ENCODE measurements at regions not wholly inside any gene's neighbourhood (a gene's known extent, or its start where the extent isn't known, plus 50 kb on each side); places are given as distances from the start of the nearest gene placed in this dataset.

DNA sequence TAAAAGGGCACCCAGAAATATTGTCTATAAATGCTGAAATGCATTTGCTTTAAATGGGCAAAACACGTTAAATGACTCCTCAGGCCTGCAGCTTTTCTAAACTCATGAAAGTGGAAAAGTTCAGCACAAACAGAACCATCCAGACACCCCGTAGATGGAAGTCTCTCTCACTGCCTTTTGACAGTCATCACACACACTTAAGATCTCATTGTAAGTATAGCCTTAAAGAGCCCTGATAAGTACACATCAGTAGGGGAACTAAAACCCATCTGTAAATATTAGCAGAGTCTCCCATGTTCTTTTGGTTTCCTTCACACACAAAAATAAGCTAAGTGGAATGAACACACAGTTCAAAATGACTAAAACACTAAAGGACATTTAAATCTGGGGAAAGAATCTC, 166.7 kb downstream of the LTN1 start:
- H3K36me3 ChIP-seq (ENCODE audit: control insufficient read depth, insufficient read depth, low read length) = no peaks in the 10 kb centered on the region
- Mint-ChIP-seq H3K4me1 (peaks cover 30% of the 10 kb centered on the region), H3K4me3 (no peak overlapping the region), H3K36me3 (ENCODE audit: low read depth) (peaks cover 2% of the 10 kb centered on the region), H3K9me3 (no peaks in the 10 kb centered on the region), H3K27ac (no peak overlapping the region), H3K27me3 (ENCODE audit: insufficient read depth) (no peaks in the 10 kb centered on the region)
- H3K27ac ChIP-seq (ENCODE audit: low read depth, low read length) = no peak overlapping the region
- DNase-seq = no peak
- no peak overlapping the region for H3K4me3 ChIP-seq (ENCODE audit: low read length)
- H3K9me3 ChIP-seq (ENCODE audit: control insufficient read depth, low read length) = no peaks in the 10 kb centered on the region
- no peaks in the 10 kb centered on the region for H3K27me3 ChIP-seq (ENCODE audit: control insufficient read depth, insufficient read depth, low read length, poor library complexity, severe bottlenecking)
- no peak overlapping the region for H3K9ac ChIP-seq (ENCODE audit: extremely low read depth, low read length, poor library complexity, severe bottlenecking)
- 86 to 100% methylated on average over 2 of the region's 2 CpGs for WGBS, 2 experiments (ENCODE audit: insufficient coverage in 1 of 2, insufficient read length in 1 of 2)
- TF ChIP-seq, protein P1, sequence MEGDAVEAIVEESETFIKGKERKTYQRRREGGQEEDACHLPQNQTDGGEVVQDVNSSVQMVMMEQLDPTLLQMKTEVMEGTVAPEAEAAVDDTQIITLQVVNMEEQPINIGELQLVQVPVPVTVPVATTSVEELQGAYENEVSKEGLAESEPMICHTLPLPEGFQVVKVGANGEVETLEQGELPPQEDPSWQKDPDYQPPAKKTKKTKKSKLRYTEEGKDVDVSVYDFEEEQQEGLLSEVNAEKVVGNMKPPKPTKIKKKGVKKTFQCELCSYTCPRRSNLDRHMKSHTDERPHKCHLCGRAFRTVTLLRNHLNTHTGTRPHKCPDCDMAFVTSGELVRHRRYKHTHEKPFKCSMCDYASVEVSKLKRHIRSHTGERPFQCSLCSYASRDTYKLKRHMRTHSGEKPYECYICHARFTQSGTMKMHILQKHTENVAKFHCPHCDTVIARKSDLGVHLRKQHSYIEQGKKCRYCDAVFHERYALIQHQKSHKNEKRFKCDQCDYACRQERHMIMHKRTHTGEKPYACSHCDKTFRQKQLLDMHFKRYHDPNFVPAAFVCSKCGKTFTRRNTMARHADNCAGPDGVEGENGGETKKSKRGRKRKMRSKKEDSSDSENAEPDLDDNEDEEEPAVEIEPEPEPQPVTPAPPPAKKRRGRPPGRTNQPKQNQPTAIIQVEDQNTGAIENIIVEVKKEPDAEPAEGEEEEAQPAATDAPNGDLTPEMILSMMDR (conservative IDR thresholded peaks at IDR 0.05) = no peak
- H3K4me1 ChIP-seq (ENCODE audit: control insufficient read depth, insufficient read depth, low read length) = peaks cover 19% of the 10 kb centered on the region

GRCh38 chr21:28823429-28823828, 169.2 kb downstream of the LTN1 start:
- Histone ChIP-seq H3K4me1 (ENCODE audit: control insufficient read depth, insufficient read depth, low read length) (peaks cover 19% of the 10 kb centered on the region), H3K27me3 (ENCODE audit: control insufficient read depth, insufficient read depth, low read length, poor library complexity, severe bottlenecking) (no peaks in the 10 kb centered on the region), H3K4me3 (ENCODE audit: low read length) (no peak overlapping the region), H3K27ac (ENCODE audit: low read depth, low read length) (no peak overlapping the region), H3K9ac (ENCODE audit: extremely low read depth, low read length, poor library complexity, severe bottlenecking) (no peak overlapping the region), H3K36me3 (ENCODE audit: control insufficient read depth, insufficient read depth, low read length) (no peaks in the 10 kb centered on the region), H3K9me3 (ENCODE audit: control insufficient read depth, low read length) (no peaks in the 10 kb centered on the region)
- 96 to 100% methylated on average over 1 to 2 of the region's 2 CpGs for WGBS, 2 experiments (ENCODE audit: insufficient coverage in 1 of 2, insufficient read length in 1 of 2)
- TF ChIP-seq, protein P1 (conservative IDR thresholded peaks at IDR 0.05) = no peak
- no peaks in the 10 kb centered on the region for H3K9me3 Mint-ChIP-seq
- no peaks in the 10 kb centered on the region for H3K27me3 Mint-ChIP-seq (ENCODE audit: insufficient read depth)
- no peak overlapping the region for H3K4me3 Mint-ChIP-seq
- no peaks in the 10 kb centered on the region for H3K36me3 Mint-ChIP-seq (ENCODE audit: low read depth)
- peaks cover 31% of the 10 kb centered on the region for H3K4me1 Mint-ChIP-seq
- DNase-seq = no peak
- no peak overlapping the region for H3K27ac Mint-ChIP-seq

DNA sequence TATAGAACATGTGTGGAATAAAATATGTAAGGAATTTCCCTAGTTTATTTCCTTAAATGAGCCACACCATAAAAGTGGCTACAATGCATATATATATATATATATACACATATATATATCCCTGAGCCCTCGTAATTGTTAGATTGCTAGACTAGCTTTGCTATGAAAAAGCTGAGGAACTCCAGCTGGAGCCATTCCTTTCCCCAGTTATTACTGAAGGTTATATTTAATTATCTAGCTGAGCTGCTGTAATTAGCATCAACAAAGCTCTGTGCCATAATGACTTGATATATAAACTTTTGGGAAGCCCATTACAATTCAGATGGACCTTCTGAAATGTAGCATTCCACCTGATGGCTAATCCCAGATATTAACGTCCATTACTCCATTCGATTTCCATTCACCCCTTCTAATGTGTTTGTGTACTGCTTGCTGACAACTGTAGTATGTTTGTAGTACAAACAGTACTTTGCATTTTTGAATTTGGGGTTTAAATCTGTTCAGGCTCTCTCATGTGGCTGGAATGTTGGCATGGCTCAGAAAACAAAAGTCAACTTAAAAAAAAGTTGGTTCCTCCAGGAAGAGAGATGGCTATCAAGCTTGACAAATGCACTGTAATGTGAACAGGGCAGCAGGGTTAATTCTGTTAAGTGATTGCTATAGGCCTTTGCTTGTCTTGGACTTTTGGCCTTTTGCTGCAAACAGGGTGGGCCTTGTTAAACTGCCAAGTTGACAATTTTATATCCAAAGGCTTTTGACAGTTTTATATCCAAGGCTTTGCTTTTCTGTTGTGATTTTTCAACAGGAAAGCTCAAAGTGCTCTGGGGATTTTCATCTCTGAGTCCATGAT, 170.0 kb downstream of the LTN1 start:
- 100% methylated on average over 3 of the region's 3 CpGs; no CpG with 5 or more reads in 1 of the 2 experiments for WGBS, 2 experiments (ENCODE audit: insufficient coverage in 1 of 2, insufficient read length in 1 of 2)
- H3K27me3 ChIP-seq (ENCODE audit: control insufficient read depth, insufficient read depth, low read length, poor library complexity, severe bottlenecking) = no peaks in the 10 kb centered on the region
- H3K4me3 ChIP-seq (ENCODE audit: low read length) = no peak overlapping the region
- no peak overlapping the region for H3K27ac ChIP-seq (ENCODE audit: low read depth, low read length)
- no peaks in the 10 kb centered on the region for H3K36me3 ChIP-seq (ENCODE audit: control insufficient read depth, insufficient read depth, low read length)
- H3K9ac ChIP-seq (ENCODE audit: extremely low read depth, low read length, poor library complexity, severe bottlenecking) = no peak overlapping the region
- no peaks in the 10 kb centered on the region for H3K27me3 Mint-ChIP-seq (ENCODE audit: insufficient read depth)
- H3K4me1 ChIP-seq (ENCODE audit: control insufficient read depth, insufficient read depth, low read length) = peaks cover 19% of the 10 kb centered on the region
- no peaks in the 10 kb centered on the region for H3K36me3 Mint-ChIP-seq (ENCODE audit: low read depth)
- H3K9me3 Mint-ChIP-seq = no peaks in the 10 kb centered on the region
- no peak overlapping the region for H3K27ac Mint-ChIP-seq
- H3K4me3 Mint-ChIP-seq = no peak overlapping the region
- peaks cover 34% of the 10 kb centered on the region for H3K4me1 Mint-ChIP-seq
- DNase-seq = no peak
- TF ChIP-seq, protein P1 (conservative IDR thresholded peaks at IDR 0.05) = no peak
- no peaks in the 10 kb centered on the region for H3K9me3 ChIP-seq (ENCODE audit: control insufficient read depth, low read length)

Data from endodermal cell (in vitro differentiated cells).